SK-N-SH (cell line): ENCODE measurements at regions not wholly inside any gene's neighbourhood (a gene's known extent, or its start where the extent isn't known, plus 50 kb on each side); places are given as distances from the start of the nearest gene placed in this dataset.

Experiments used
- CTCF ChIA-PET: fragments of 300-600, 350-600 bp; formaldehyde crosslinking; extraction: SDS; loops from one replicate; lab custom pipeline; 2021; lab: Yijun Ruan, JAX
- POLR2A ChIA-PET: fragments of 350-600 bp; sonication (Branson Sonifier 250); formaldehyde crosslinking; extraction: SDS; loops from one replicate; lab custom pipeline; 2020; ENCODE audit warnings: antibody characterized with exemption, inconsistent platforms; lab: Yijun Ruan, JAX
- DNase-seq: peaks from one replicate; pipeline ENCODE4 v3.0.0; 2012
- H2AFZ ChIP-seq: fragments of 200-600 bp; sonication (generic); 2 replicates; pipeline ENCODE4 v1.8.1; 2016; ENCODE audit warnings: antibody characterized with exemption, mild to moderate bottlenecking, low read depth
- H3F3A ChIP-seq: fragments of 200-600 bp; sonication (generic); replicated peaks from 2 replicates; pipeline ENCODE3; 2016; ENCODE audit warnings: antibody characterized with exemption, mild to moderate bottlenecking; ENCODE audit not compliant: insufficient read depth
- H3K27ac ChIP-seq, 2 experiments: fragments of 200-500 bp in 1 of 2; fragments of 200-600 bp in 1 of 2; sonication (Bioruptor generic) in 1 of 2; sonication (generic), shearing (Covaris generic) in 1 of 2; 2 replicates each; pipeline versions ENCODE4 v1.5.1 to v1.6.1; 2014 to 2016; ENCODE audit warnings: low read depth in 2 of 2, inconsistent platforms in 1 of 2, low read length in 1 of 2, mild to moderate bottlenecking in 1 of 2, mixed read lengths in 1 of 2
- H3K27me3 ChIP-seq: fragments of 200-600 bp; sonication (generic), shearing (Covaris generic); 2 replicates; pipeline ENCODE4 v1.6.1; 2016; ENCODE audit warnings: mixed run types; ENCODE audit not compliant: insufficient read depth
- H3K36me3 ChIP-seq, 2 experiments: fragments of 200-500 bp in 1 of 2; fragments of 200-600 bp in 1 of 2; sonication (Bioruptor generic) in 1 of 2; sonication (generic) in 1 of 2; replicated peaks in 1 of 2; 2 replicates each; pipeline versions ENCODE3 to v1.5.1; 2014 to 2016; ENCODE audit warnings: low read length in 1 of 2, mild to moderate bottlenecking in 1 of 2; ENCODE audit not compliant: insufficient read depth in 2 of 2, control insufficient read depth in 1 of 2
- H3K4me1 ChIP-seq, 2 experiments: fragments of 200-500 bp in 1 of 2; fragments of 200-600 bp in 1 of 2; sonication (Bioruptor generic) in 1 of 2; sonication (generic), shearing (Covaris generic) in 1 of 2; 2 replicates each; pipeline versions ENCODE4 v1.5.1 to v1.6.1; 2014 to 2016; ENCODE audit warnings: low read depth in 1 of 2, low read length in 1 of 2, mixed run types in 1 of 2; ENCODE audit not compliant: insufficient read depth in 2 of 2, control insufficient read depth in 1 of 2
- H3K4me2 ChIP-seq: fragments of 200-600 bp; sonication (generic), shearing (Covaris generic); 2 replicates; pipeline ENCODE4 v1.6.1; 2017; ENCODE audit warnings: mixed run types
- H3K4me3 ChIP-seq, 2 experiments: fragments of 200-500 bp in 1 of 2; fragments of 200-600 bp in 1 of 2; sonication (Bioruptor generic) in 1 of 2; sonication (generic), shearing (Covaris generic) in 1 of 2; 2 replicates each; pipeline versions ENCODE4 v1.5.1 to v1.8.1; 2014 to 2016; ENCODE audit warnings: low read depth in 2 of 2, inconsistent platforms in 1 of 2, low read length in 1 of 2, mild to moderate bottlenecking in 1 of 2, mixed read lengths in 1 of 2, moderate library complexity in 1 of 2
- H3K79me2 ChIP-seq: fragments of 200-600 bp; sonication (generic); 2 replicates; pipeline ENCODE4 v1.8.1; 2017; ENCODE audit warnings: mild to moderate bottlenecking; ENCODE audit not compliant: insufficient read depth
- H3K9ac ChIP-seq: fragments of 200-600 bp; sonication (generic); 2 replicates; pipeline ENCODE4 v1.6.1; 2017; ENCODE audit warnings: mixed run types
- H3K9me2 ChIP-seq: fragments of 200-600 bp; sonication (generic); 2 replicates; pipeline ENCODE4 v1.6.1; 2017; ENCODE audit warnings: mixed run types
- H3K9me3 ChIP-seq: fragments of 200-600 bp; sonication (generic); 2 replicates; pipeline ENCODE4 v1.6.1; 2017; ENCODE audit warnings: mixed run types, mild to moderate bottlenecking, moderate library complexity
- H4K20me1 ChIP-seq: fragments of 200-600 bp; sonication (generic); 2 replicates; pipeline ENCODE4 v1.6.1; 2017; ENCODE audit warnings: mild to moderate bottlenecking, mixed run types; ENCODE audit not compliant: insufficient read depth
- CHD2 ChIP-seq: fragments of 150-350 bp; IDR thresholded peaks from 2 replicates; pipeline ENCODE4 v1.6.1; 2018; ENCODE audit warnings: low read length; ENCODE audit not compliant: partially characterized antibody
- ELF1 ChIP-seq: IDR thresholded peaks from 2 replicates; pipeline ENCODE4 v1.4.0; 2012
- EP300 ChIP-seq, 2 experiments: IDR thresholded peaks; 2 replicates each; pipeline versions ENCODE4 v1.4.0 to v1.6.1; 2012; ENCODE audit warnings: borderline replicate concordance in 1 of 2, low read depth in 1 of 2, low read length in 1 of 2
- EZH2phosphoT487 ChIP-seq: fragments of 200-600 bp; sonication (generic); IDR thresholded peaks from 2 replicates; pipeline ENCODE4 v1.6.1; 2017; ENCODE audit warnings: low read depth, mixed run types, mild to moderate bottlenecking, antibody characterized with exemption, moderate library complexity, borderline replicate concordance
- FOSL2 ChIP-seq: IDR thresholded peaks from 2 replicates; pipeline ENCODE4 v1.4.0; 2012; ENCODE audit warnings: low read depth, mild to moderate bottlenecking, moderate library complexity, borderline replicate concordance
- FOXJ3 ChIP-seq: sonication (generic); formaldehyde crosslinking; IDR thresholded peaks from 2 replicates; pipeline ENCODE4 v1.5.1; 2020; ENCODE audit warnings: mild to moderate bottlenecking, missing genetic modification reagents
- MEF2A ChIP-seq: IDR thresholded peaks from 2 replicates; pipeline ENCODE4 v1.4.0; 2012; ENCODE audit warnings: low read depth, borderline replicate concordance
- MXI1 ChIP-seq: IDR thresholded peaks from 2 replicates; pipeline ENCODE4 v1.6.1; 2012; ENCODE audit warnings: mild to moderate bottlenecking, low read depth, low read length, improper control_type of control experiment
- NFIC ChIP-seq: IDR thresholded peaks from 2 replicates; pipeline ENCODE4 v1.4.0; 2012; ENCODE audit warnings: borderline replicate concordance
- NRF1 ChIP-seq: IDR thresholded peaks from 2 replicates; pipeline ENCODE4 v1.6.1; 2012; ENCODE audit warnings: low read depth, mild to moderate bottlenecking, low read length
- POLR2AphosphoS5 ChIP-seq: IDR thresholded peaks from 2 replicates; pipeline ENCODE4 v1.6.1; 2012; ENCODE audit warnings: low read depth, low read length
- RAD21 ChIP-seq: IDR thresholded peaks from 2 replicates; pipeline ENCODE4 v1.6.1; 2012; ENCODE audit warnings: mild to moderate bottlenecking, low read length
- RXRA ChIP-seq: IDR thresholded peaks from 2 replicates; pipeline ENCODE4 v1.4.0; 2012; ENCODE audit warnings: low read depth, mild to moderate bottlenecking, borderline replicate concordance
- SIN3A ChIP-seq: IDR thresholded peaks from 2 replicates; pipeline ENCODE4 v1.6.1; 2012; ENCODE audit warnings: low read depth, mild to moderate bottlenecking, low read length, moderate library complexity, borderline replicate concordance
- SMC3 ChIP-seq: IDR thresholded peaks from 2 replicates; pipeline ENCODE4 v1.6.1; 2012; ENCODE audit warnings: low read depth, low read length, improper control_type of control experiment
- TCF12 ChIP-seq: IDR thresholded peaks from 2 replicates; pipeline ENCODE4 v1.4.0; 2012
- YY1 ChIP-seq: IDR thresholded peaks from 2 replicates; pipeline ENCODE4 v1.4.0; 2012; ENCODE audit warnings: low read depth, mild to moderate bottlenecking
- WGBS: methylation state at CpG from one replicate; pipeline ENCODE4 v1.1.6; 2017; ENCODE audit warnings: low lambda C conversion rate; 5-methylcytosine and 5-hydroxymethylcytosine counted together
- TF ChIP-seq, protein P1 (sequence below): IDR thresholded peaks from 2 replicates; pipeline ENCODE4 v1.6.1; 2012; ENCODE audit warnings: mild to moderate bottlenecking, low read depth, low read length, moderate library complexity
- TF ChIP-seq, protein P2 (sequence below): fragments of 150-350 bp; IDR thresholded peaks from 2 replicates; pipeline ENCODE4 v1.6.1; 2016; ENCODE audit warnings: mild to moderate bottlenecking, low read depth, low read length
- TF ChIP-seq, protein P3 (sequence below): IDR thresholded peaks from 2 replicates; pipeline ENCODE4 v1.4.0; 2012; ENCODE audit warnings: low read depth, borderline replicate concordance

DNA sequence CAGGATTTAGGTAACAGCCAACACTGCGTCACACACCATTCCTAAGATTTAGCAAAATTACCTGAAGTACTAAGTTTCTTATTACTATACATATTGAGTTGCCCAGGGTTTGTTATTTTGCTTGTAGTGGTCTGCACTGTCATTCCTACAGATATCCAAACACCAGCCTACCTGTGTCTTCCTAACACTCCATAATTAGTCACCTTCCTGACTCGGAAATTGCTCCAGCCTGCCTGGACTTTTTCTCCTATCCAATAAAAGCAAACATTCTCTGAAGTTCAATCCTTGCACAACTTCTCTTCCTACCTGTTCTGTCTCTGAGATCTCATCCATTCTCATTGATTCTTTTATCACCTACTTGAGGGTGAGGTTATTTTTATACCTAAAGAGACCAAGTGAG is 243.9 kb downstream of the NR2F1-AS1 start:
- Histone ChIP-seq H3K9me3 (no peaks in the 10 kb centered on the region), H3K9me2 (no peaks in the 10 kb centered on the region), H4K20me1 (no peaks in the 10 kb centered on the region), H3K4me2 (no peak overlapping the region), H3F3A (no peaks in the 10 kb centered on the region), H3K36me3 (no peaks in the 10 kb centered on the region), H3K4me3 (no peak overlapping the region), H3K27me3 (no peaks in the 10 kb centered on the region), H3K79me2 (no peaks in the 10 kb centered on the region), H3K9ac (no peak overlapping the region), H3K4me1 (peaks cover 0 to 7% of the 10 kb centered on the region in 2 experiments; a peak in 2 of 4 replicates), H3K27ac (no peak overlapping the region), H2AFZ (no peak overlapping the region)
- CTCF ChIA-PET = no interaction called here
- POLR2A ChIA-PET = no interaction called here
- no peak for TF ChIP-seq NRF1
- TF ChIP-seq YY1 = no peak
- TF ChIP-seq, protein P1, sequence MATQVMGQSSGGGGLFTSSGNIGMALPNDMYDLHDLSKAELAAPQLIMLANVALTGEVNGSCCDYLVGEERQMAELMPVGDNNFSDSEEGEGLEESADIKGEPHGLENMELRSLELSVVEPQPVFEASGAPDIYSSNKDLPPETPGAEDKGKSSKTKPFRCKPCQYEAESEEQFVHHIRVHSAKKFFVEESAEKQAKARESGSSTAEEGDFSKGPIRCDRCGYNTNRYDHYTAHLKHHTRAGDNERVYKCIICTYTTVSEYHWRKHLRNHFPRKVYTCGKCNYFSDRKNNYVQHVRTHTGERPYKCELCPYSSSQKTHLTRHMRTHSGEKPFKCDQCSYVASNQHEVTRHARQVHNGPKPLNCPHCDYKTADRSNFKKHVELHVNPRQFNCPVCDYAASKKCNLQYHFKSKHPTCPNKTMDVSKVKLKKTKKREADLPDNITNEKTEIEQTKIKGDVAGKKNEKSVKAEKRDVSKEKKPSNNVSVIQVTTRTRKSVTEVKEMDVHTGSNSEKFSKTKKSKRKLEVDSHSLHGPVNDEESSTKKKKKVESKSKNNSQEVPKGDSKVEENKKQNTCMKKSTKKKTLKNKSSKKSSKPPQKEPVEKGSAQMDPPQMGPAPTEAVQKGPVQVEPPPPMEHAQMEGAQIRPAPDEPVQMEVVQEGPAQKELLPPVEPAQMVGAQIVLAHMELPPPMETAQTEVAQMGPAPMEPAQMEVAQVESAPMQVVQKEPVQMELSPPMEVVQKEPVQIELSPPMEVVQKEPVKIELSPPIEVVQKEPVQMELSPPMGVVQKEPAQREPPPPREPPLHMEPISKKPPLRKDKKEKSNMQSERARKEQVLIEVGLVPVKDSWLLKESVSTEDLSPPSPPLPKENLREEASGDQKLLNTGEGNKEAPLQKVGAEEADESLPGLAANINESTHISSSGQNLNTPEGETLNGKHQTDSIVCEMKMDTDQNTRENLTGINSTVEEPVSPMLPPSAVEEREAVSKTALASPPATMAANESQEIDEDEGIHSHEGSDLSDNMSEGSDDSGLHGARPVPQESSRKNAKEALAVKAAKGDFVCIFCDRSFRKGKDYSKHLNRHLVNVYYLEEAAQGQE = no peak
- TF ChIP-seq CHD2 = no peak
- no peak for TF ChIP-seq EP300 (IDR thresholded peaks at IDR 0.05; ENCODE audit: borderline replicate concordance in 1 of 2, low read depth in 1 of 2, low read length in 1 of 2)
- TF ChIP-seq SIN3A = no peak
- TF ChIP-seq NFIC = no peak
- TF ChIP-seq TCF12 = no peak
- no peak for TF ChIP-seq MXI1
- TF ChIP-seq, protein P2, sequence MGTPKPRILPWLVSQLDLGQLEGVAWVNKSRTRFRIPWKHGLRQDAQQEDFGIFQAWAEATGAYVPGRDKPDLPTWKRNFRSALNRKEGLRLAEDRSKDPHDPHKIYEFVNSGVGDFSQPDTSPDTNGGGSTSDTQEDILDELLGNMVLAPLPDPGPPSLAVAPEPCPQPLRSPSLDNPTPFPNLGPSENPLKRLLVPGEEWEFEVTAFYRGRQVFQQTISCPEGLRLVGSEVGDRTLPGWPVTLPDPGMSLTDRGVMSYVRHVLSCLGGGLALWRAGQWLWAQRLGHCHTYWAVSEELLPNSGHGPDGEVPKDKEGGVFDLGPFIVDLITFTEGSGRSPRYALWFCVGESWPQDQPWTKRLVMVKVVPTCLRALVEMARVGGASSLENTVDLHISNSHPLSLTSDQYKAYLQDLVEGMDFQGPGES = no peak
- TF ChIP-seq FOSL2 = no peak
- TF ChIP-seq FOXJ3 (CRISPR knock-in tag) = no peak
- TF ChIP-seq, protein P3, sequence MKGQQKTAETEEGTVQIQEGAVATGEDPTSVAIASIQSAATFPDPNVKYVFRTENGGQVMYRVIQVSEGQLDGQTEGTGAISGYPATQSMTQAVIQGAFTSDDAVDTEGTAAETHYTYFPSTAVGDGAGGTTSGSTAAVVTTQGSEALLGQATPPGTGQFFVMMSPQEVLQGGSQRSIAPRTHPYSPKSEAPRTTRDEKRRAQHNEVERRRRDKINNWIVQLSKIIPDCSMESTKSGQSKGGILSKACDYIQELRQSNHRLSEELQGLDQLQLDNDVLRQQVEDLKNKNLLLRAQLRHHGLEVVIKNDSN = no peak
- TF ChIP-seq SMC3 = no peak
- TF ChIP-seq MEF2A = no peak
- no peak for TF ChIP-seq EZH2phosphoT487
- no peak for TF ChIP-seq RXRA
- no peak for TF ChIP-seq ELF1
- no peak for TF ChIP-seq POLR2AphosphoS5
- TF ChIP-seq RAD21 = no peak
- 76% methylated on average over 2 of the region's 2 CpGs for WGBS
- no peak for DNase-seq
